Activated CD8-positive, alpha-beta T cell treated with anti-CD3 and anti-CD28 coated beads for 36 hours (primary cell): ENCODE measurements at regions not wholly inside any gene's neighbourhood (a gene's known extent, or its start where the extent isn't known, plus 50 kb on each side); places are given as distances from the start of the nearest gene placed in this dataset.

Experiments used
- ATAC-seq: fragments of 200-7000 bp; cut with Tn5 transposase; one replicate; pipeline ENCODE4 v1.10.0; 2021; ENCODE audit warnings: mild to moderate bottlenecking, moderate library complexity
- CTCF ChIA-PET: fragments of 350-600 bp; sonication (Branson Sonifier 250); formaldehyde crosslinking; loops from one replicate; lab custom pipeline; 2021; ENCODE audit warnings: antibody characterized with exemption; lab: Charles Lee
- POLR2A ChIA-PET: fragments of 350-600 bp; sonication (Branson Sonifier 250); formaldehyde crosslinking; loops from one replicate; lab custom pipeline; 2021; ENCODE audit warnings: antibody characterized with exemption; lab: Charles Lee
- DNase-seq: peaks from one replicate; pipeline ENCODE4 v3.0.0-alpha.2; 2020
- H3K27ac Mint-ChIP-seq: one replicate; pipeline ENCODE4 v1.8.0; 2021; ENCODE audit warnings: mild to moderate bottlenecking, mixed read lengths
- H3K27me3 Mint-ChIP-seq: one replicate; pipeline ENCODE4 v1.8.0; 2021; ENCODE audit warnings: mixed read lengths
- H3K36me3 Mint-ChIP-seq: one replicate; pipeline ENCODE4 v1.8.0; 2021; ENCODE audit warnings: low read depth, mixed read lengths
- H3K4me1 Mint-ChIP-seq: one replicate; pipeline ENCODE4 v1.8.0; 2021; ENCODE audit warnings: low read depth, mixed read lengths
- H3K4me3 Mint-ChIP-seq: one replicate; pipeline ENCODE4 v1.8.0; 2021; ENCODE audit warnings: mild to moderate bottlenecking, moderate library complexity, mixed read lengths
- H3K9me3 Mint-ChIP-seq: one replicate; pipeline ENCODE4 v1.8.0; 2021; ENCODE audit warnings: mixed read lengths
- intact Hi-C: fragments of 100-400 bp; cut with micrococcal nuclease; formaldehyde crosslinking; loops from one replicate; pipeline ENCODE4 v1.10.0; 2022
- TF ChIP-seq, protein P1 (sequence below): fragments of 200-600 bp; IDR thresholded peaks from one replicate; pipeline ENCODE4 v1.8.0; 2022; ENCODE audit warnings: antibody characterized with exemption, mild to moderate bottlenecking

DNA sequence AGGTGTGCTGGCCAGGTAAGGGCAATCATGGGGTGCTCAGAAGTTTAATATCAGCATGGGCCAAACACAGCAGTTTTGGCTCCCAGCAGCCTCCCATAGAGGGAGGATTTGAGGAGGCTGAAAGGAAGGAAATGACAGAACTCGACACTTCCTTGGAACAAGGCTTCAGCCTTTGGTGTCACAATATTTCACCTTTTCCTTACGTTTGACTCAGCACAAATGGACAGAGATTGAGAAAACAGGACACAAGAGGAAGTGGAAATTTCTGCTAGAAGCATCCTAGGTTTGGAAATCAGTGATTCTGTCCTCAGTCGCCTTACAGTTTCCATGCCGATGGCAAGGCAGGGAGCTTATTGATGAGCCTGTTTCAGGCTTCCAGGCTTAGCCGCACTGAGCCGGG is 181.4 kb downstream of the MAF start:
- Mint-ChIP-seq H3K27me3 (peaks cover 2% of the 10 kb centered on the region), H3K4me3 (no peak overlapping the region), H3K4me1 (peaks cover 14% of the 10 kb centered on the region), H3K27ac (no peak overlapping the region), H3K9me3 (no peaks in the 10 kb centered on the region), H3K36me3 (no peaks in the 10 kb centered on the region)
- TF ChIP-seq, protein P1, sequence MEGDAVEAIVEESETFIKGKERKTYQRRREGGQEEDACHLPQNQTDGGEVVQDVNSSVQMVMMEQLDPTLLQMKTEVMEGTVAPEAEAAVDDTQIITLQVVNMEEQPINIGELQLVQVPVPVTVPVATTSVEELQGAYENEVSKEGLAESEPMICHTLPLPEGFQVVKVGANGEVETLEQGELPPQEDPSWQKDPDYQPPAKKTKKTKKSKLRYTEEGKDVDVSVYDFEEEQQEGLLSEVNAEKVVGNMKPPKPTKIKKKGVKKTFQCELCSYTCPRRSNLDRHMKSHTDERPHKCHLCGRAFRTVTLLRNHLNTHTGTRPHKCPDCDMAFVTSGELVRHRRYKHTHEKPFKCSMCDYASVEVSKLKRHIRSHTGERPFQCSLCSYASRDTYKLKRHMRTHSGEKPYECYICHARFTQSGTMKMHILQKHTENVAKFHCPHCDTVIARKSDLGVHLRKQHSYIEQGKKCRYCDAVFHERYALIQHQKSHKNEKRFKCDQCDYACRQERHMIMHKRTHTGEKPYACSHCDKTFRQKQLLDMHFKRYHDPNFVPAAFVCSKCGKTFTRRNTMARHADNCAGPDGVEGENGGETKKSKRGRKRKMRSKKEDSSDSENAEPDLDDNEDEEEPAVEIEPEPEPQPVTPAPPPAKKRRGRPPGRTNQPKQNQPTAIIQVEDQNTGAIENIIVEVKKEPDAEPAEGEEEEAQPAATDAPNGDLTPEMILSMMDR: no peak
- POLR2A ChIA-PET: no interaction called here
- ATAC-seq: no peak
- no peak for DNase-seq
- intact Hi-C loops: no loop called here
- CTCF ChIA-PET: no interaction called here

DNA sequence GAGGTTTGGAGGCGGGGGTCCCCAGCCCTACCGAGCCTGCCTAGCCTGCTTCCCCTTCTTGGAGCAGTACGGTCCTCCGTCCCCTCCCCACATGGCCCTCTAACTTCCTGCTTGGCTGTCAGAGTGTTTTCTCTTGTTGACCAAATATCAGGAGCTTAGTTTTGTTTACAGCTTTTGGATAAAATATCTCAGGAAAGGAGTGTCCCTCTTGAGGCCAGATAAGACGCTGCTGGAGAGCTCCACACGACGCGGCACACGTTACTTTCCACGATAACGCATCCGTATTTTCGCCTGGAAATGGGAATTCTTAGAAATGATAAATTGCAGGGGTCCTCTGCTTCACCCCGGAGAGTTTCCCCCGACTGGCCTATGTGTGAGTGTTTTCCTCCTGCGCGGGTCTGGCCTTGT is 182.9 kb downstream of the MAF start:
- H3K4me1 Mint-ChIP-seq: peaks cover 16% of the 10 kb centered on the region
- H3K9me3 Mint-ChIP-seq: no peaks in the 10 kb centered on the region
- H3K27me3 Mint-ChIP-seq: peaks cover 2% of the 10 kb centered on the region
- no peaks in the 10 kb centered on the region for H3K36me3 Mint-ChIP-seq
- H3K4me3 Mint-ChIP-seq: no peak overlapping the region
- no peak for DNase-seq
- no peak overlapping the region for H3K27ac Mint-ChIP-seq
- CTCF ChIA-PET: no interaction called here
- TF ChIP-seq, protein P1: no peak
- ATAC-seq: no peak
- POLR2A ChIA-PET: no interaction called here
- intact Hi-C loops: no loop called here

DNA sequence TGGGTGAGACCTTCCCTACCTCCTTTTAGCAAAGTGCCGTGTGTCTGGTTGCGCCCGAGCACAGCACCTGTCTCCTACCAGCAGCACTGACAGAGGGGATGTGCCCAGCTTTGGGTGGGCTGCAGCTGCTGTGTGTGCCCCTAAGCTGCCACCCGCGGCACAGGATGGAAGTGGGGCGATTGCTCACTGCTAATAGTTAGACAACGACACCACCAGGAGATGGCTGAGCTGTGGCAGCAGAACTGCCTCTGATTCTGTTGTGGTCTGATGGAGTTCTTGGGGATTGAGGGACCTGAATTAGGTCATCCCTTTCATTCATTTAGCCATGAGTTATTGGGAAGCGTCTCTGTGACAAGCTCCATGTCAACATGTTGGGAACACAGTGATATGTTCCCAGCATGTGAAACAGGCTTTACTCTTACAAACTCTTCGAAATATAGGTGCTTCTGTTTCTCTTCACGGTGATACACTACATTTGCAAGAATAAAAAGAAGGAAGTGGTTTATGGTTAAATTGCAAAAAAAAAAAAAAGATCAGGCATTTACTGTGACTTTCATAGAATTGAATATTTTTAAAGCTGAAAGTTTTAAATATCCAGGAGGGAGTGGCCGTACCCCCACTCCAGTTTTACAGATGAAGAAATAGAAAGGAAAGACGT is 184.4 kb downstream of the MAF start:
- peak overlapping the region; percentile 26 for H3K27ac Mint-ChIP-seq
- DNase-seq: peak; percentile 12
- CTCF ChIA-PET: interaction anchor here (1.5 kb wide), 1 partner anchor 21 kb away, joined by 4 read pairs; no protein-coding TSS in a partner anchor
- TF ChIP-seq, protein P1: no peak
- no peaks in the 10 kb centered on the region for H3K36me3 Mint-ChIP-seq
- peaks cover 2% of the 10 kb centered on the region for H3K27me3 Mint-ChIP-seq
- POLR2A ChIA-PET: interaction anchor here (1.0 kb wide), 1 partner anchor 51 kb away, joined by 4 read pairs; no protein-coding TSS in a partner anchor
- ATAC-seq: peak; percentile 55
- no peak overlapping the region for H3K4me3 Mint-ChIP-seq
- intact Hi-C loops: no loop called here
- H3K9me3 Mint-ChIP-seq: no peaks in the 10 kb centered on the region
- H3K4me1 Mint-ChIP-seq: peaks cover 20% of the 10 kb centered on the region

DNA sequence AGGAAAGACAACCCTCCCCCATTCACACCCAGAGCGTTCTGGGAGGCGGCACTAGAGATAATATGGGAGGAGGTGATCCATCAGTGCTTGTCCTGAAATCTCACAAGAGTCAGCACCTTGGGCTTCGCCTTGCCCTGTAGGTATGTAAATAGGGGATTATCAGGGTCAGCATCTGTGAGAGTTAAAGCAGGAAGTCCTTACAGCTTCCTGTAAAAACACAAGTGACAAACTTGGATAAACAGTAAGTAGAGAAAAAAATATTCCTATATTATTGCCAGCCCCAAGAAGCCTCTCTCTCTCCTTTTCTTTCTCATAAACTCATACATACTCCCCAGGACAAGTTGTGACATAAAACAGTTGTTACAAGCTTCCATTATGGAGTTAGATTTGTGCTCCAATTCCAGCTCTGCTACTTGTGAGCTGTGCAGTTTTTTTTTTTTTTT is 187.7 kb downstream of the MAF start:
- ATAC-seq (no peak), DNase-seq (no peak)
- ChIA-PET POLR2A (interaction anchor here (0.6 kb wide), 1 partner anchor 28 kb away, joined by 3 read pairs; no protein-coding TSS in a partner anchor), CTCF (interaction anchor here (1.1 kb wide), 1 partner anchor 21 kb away, joined by 3 read pairs; no protein-coding TSS in a partner anchor)
- H3K9me3 Mint-ChIP-seq: no peaks in the 10 kb centered on the region
- peaks cover 20% of the 10 kb centered on the region for H3K4me1 Mint-ChIP-seq
- H3K36me3 Mint-ChIP-seq: no peaks in the 10 kb centered on the region
- TF ChIP-seq, protein P1: no peak
- intact Hi-C loops: no loop called here
- no peak overlapping the region for H3K4me3 Mint-ChIP-seq
- no peak overlapping the region for H3K27ac Mint-ChIP-seq
- peaks cover 2% of the 10 kb centered on the region for H3K27me3 Mint-ChIP-seq

DNA sequence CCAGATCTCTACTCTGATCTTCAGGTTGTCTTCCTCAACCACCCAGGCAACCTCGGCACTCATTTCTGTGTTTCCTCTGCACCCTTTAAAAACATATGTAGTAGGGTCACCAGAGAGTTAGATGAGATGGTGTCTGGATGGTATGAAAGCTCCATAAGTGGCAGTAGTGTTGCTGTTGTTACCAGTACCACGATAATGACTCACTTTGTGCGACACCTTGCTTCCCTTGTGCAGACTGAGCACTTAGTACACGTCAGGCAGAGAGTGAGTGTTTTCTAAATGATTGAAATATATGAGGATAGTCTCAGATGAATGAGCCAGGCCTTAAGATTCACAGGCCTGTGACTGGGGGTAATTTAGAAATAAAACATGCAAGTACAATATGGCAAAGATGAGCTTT is 188.7 kb downstream of the MAF start:
- ChIA-PET CTCF (interaction anchor here (1.1 kb wide), 1 partner anchor 22 kb away, joined by 3 read pairs; no protein-coding TSS in a partner anchor), POLR2A (no interaction called here)
- H3K36me3 Mint-ChIP-seq: no peaks in the 10 kb centered on the region
- H3K9me3 Mint-ChIP-seq: no peaks in the 10 kb centered on the region
- TF ChIP-seq, protein P1: no peak
- ATAC-seq (peak; percentile 37), DNase-seq (no peak)
- H3K27me3 Mint-ChIP-seq: peaks cover 2% of the 10 kb centered on the region
- intact Hi-C loops: no loop called here
- H3K4me3 Mint-ChIP-seq: no peak overlapping the region
- peaks cover 18% of the 10 kb centered on the region for H3K4me1 Mint-ChIP-seq
- H3K27ac Mint-ChIP-seq: peak overlapping the region; percentile 2
